ENCODE measurements at regions not wholly inside any gene's neighbourhood (a gene's known extent, or its start where the extent isn't known, plus 50 kb on each side); places are given as distances from the start of the nearest gene placed in this dataset.

DNA sequence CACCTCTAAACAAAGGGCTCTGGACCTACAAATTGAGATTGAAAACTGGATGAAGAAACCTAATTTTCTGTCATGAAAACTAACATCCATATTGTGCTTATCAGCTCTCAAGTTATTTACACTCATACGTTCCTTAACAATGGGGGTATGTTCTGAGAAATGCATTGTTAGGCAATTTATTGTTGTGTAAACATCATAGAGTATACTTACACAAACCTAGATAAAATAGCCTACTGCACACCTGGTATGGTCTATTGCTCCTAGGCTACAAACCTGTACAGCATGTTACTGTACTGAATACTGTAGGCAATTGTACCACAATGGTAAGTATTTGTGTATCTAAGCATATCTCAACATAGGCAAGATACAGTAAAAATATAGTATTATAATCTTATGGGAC lies 191.4 kb downstream of the TM2D1 start:
- Histone ChIP-seq H3K4me1 (ENCODE audit: insufficient read depth, low read length) (no peaks in the 10 kb centered on the region), H3K4ac (ENCODE audit: low read depth, low read length) (no peak overlapping the region), H2BK12ac (ENCODE audit: insufficient read length, low read depth, low read length) (no peak overlapping the region), H3K79me2 (ENCODE audit: insufficient read depth, low read length) (no peaks in the 10 kb centered on the region), H3K79me1 (ENCODE audit: insufficient read depth, low read depth, low read length, poor library complexity, severe bottlenecking) (no peaks in the 10 kb centered on the region), H3K4me2 (ENCODE audit: insufficient read depth, insufficient read length, low read length) (no peak overlapping the region), H3T11ph (ENCODE audit: low read length) (no peak overlapping the region), H4K8ac (replicated peaks; ENCODE audit: insufficient read length, low read depth, low read length) (no peak overlapping the region), H3K18ac (ENCODE audit: insufficient read length, low read depth, low read length) (no peak overlapping the region), H3K14ac (ENCODE audit: insufficient read depth, low read length) (no peak overlapping the region), H4K91ac (ENCODE audit: insufficient read length, low read depth, low read length) (no peak overlapping the region), H4K5ac (ENCODE audit: insufficient read length, low read depth, low read length) (no peak overlapping the region), H3K9ac (ENCODE audit: extremely low read depth, insufficient read length, low read length) (no peak overlapping the region), H2AFZ (ENCODE audit: low read length) (no peak overlapping the region), H2AK5ac (ENCODE audit: insufficient read length, low read length) (no peak overlapping the region), H2BK120ac (ENCODE audit: low read depth, low read length, poor library complexity, severe bottlenecking) (no peak overlapping the region), H3K23ac (ENCODE audit: insufficient read length, low read depth, low read length) (no peak overlapping the region), H4K20me1 (ENCODE audit: control insufficient read depth, insufficient read depth, insufficient read length) (no peaks in the 10 kb centered on the region), H3K27me3 (ENCODE audit: insufficient read depth, low read length) (no peaks in the 10 kb centered on the region), H3K9me3 (ENCODE audit: control insufficient read depth, low read depth, low read length) (no peaks in the 10 kb centered on the region), H2BK15ac (ENCODE audit: low read depth, low read length) (no peak overlapping the region), H3K27ac (ENCODE audit: insufficient read length, low read depth, low read length) (no peak overlapping the region), H2BK20ac (ENCODE audit: low read depth, low read length, poor library complexity, severe bottlenecking) (no peak overlapping the region), H3K56ac (ENCODE audit: insufficient read length, low read depth, low read length) (no peak overlapping the region), H2BK5ac (ENCODE audit: insufficient read length, low read length) (no peak overlapping the region), H3K23me2 (ENCODE audit: insufficient read length, low read depth, low read length, poor library complexity, severe bottlenecking) (no peaks in the 10 kb centered on the region)
- no peaks in the 10 kb centered on the region; a peak in 1 of 5 replicates for H3K9me3 Mint-ChIP-seq
- H3K27me3 Mint-ChIP-seq (ENCODE audit: low read depth): no peaks in the 10 kb centered on the region
- H3K36me3 Mint-ChIP-seq (ENCODE audit: insufficient read depth in 1 of 3, low read depth in 3 of 3): no peaks in the 10 kb centered on the region
- H3K4me1 Mint-ChIP-seq: peaks cover 2 to 3% of the 10 kb centered on the region in 2 experiments
- TF ChIP-seq, protein P1, sequence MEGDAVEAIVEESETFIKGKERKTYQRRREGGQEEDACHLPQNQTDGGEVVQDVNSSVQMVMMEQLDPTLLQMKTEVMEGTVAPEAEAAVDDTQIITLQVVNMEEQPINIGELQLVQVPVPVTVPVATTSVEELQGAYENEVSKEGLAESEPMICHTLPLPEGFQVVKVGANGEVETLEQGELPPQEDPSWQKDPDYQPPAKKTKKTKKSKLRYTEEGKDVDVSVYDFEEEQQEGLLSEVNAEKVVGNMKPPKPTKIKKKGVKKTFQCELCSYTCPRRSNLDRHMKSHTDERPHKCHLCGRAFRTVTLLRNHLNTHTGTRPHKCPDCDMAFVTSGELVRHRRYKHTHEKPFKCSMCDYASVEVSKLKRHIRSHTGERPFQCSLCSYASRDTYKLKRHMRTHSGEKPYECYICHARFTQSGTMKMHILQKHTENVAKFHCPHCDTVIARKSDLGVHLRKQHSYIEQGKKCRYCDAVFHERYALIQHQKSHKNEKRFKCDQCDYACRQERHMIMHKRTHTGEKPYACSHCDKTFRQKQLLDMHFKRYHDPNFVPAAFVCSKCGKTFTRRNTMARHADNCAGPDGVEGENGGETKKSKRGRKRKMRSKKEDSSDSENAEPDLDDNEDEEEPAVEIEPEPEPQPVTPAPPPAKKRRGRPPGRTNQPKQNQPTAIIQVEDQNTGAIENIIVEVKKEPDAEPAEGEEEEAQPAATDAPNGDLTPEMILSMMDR (conservative IDR thresholded peaks at IDR 0.05): no peak
- DNase-seq: no peak
- H3K4me3 Mint-ChIP-seq: no peak overlapping the region
- H3K27ac Mint-ChIP-seq: no peak overlapping the region
- WGBS (ENCODE audit: extremely low coverage, insufficient read length, low lambda C conversion rate): no CpG with 5 or more reads among the region's 1 CpG

All from H9 (cell line).